GM19240 (cell line): ENCODE measurements at regions not wholly inside any gene's neighbourhood (a gene's known extent, or its start where the extent isn't known, plus 50 kb on each side); places are given as distances from the start of the nearest gene placed in this dataset.
"Not testable (repeated sequence)": the region's sequence is repeated elsewhere in the genome, so short reads cannot be mapped to it uniquely, and the experiment has no call there.

ENCODE experiments used
- DNase-seq: peaks from one replicate; pipeline ENCODE4 v3.0.0; 2011; ENCODE audit warnings: low spot score; ENCODE audit not compliant: insufficient read length

GRCh38 chr5:126115059-126115629 lies 308.1 kb upstream of the GRAMD2B start:
- DNase-seq: no peak

GRCh38 chr5:126117044-126117443 lies 306.2 kb upstream of the GRAMD2B start:
- no peak for DNase-seq

- DNase-seq: no peak
These were observed 303.2 kb upstream of the GRAMD2B start for GRCh38 chr5:126119887-126120442.

GRCh38 chr5:126120939-126121338 lies 302.3 kb upstream of the GRAMD2B start:
- no peak for DNase-seq

GRCh38 chr5:126122942-126123341 lies 300.3 kb upstream of the GRAMD2B start:
- no peak for DNase-seq

- DNase-seq: no peak
These were observed 298.4 kb upstream of the GRAMD2B start for GRCh38 chr5:126124706-126125345.

GRCh38 chr5:126125407-126125806 lies 297.8 kb upstream of the GRAMD2B start:
- no peak for DNase-seq

- no peak for DNase-seq
These were observed 296.6 kb upstream of the GRAMD2B start for GRCh38 chr5:126126574-126126973.

- not testable (repeated sequence) for DNase-seq
These were observed 295.8 kb upstream of the GRAMD2B start for GRCh38 chr5:126127371-126127770.

GRCh38 chr5:126129431-126129830 lies 293.8 kb upstream of the GRAMD2B start:
- DNase-seq: no peak

- no peak for DNase-seq
These were observed 289.8 kb upstream of the GRAMD2B start for GRCh38 chr5:126133424-126133823.

GRCh38 chr5:126137891-126138280 lies 285.3 kb upstream of the GRAMD2B start:
- DNase-seq: no peak

- DNase-seq: no peak
These were observed 284.8 kb upstream of the GRAMD2B start for GRCh38 chr5:126138281-126138931.

GRCh38 chr5:126139086-126139485 lies 284.1 kb upstream of the GRAMD2B start:
- DNase-seq: no peak

- DNase-seq: no peak
These were observed 283.4 kb upstream of the GRAMD2B start for GRCh38 chr5:126139773-126140172.

- DNase-seq: no peak
These were observed 279.6 kb upstream of the GRAMD2B start for GRCh38 chr5:126143622-126144021.

GRCh38 chr5:126150319-126150718 lies 272.9 kb upstream of the GRAMD2B start:
- DNase-seq: not testable (repeated sequence)

GRCh38 chr5:126155298-126155697 lies 267.9 kb upstream of the GRAMD2B start:
- DNase-seq: not testable (repeated sequence)

- DNase-seq: no peak
These were observed 256.8 kb upstream of the GRAMD2B start for GRCh38 chr5:126166368-126166767.

- DNase-seq: no peak
These were observed 254.4 kb upstream of the GRAMD2B start for GRCh38 chr5:126168785-126169184.

- DNase-seq: no peak
These were observed 251.3 kb upstream of the GRAMD2B start for GRCh38 chr5:126171916-126172315.

GRCh38 chr5:126172812-126173211 lies 250.4 kb upstream of the GRAMD2B start:
- no peak for DNase-seq

- no peak for DNase-seq
These were observed 244.7 kb upstream of the GRAMD2B start for GRCh38 chr5:126178521-126178920.
